ENCODE measurements at regions not wholly inside any gene's neighbourhood (a gene's known extent, or its start where the extent isn't known, plus 50 kb on each side); places are given as distances from the start of the nearest gene placed in this dataset.
A peak's percentile ranks its signal among the peaks of the same experiment; 100 is the strongest.

DNA sequence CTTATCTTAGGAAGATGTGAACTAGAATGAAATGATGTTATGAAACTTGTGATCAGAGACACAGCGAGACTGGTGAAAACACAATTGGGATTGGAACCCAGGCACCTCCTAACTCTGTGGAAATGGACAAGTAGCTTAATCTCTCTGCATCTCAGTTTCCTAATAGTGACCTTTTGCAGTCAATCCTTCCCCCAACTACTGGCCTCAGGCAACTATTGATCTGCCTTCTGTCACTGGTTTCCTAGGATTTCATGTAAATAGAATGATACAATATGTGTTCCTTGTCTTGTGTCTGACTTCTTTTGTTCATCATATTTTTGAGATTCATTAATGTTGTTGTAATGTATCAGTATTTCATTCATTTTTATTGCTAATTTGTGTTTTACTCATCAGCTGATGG lies 341.7 kb downstream of the REEP3 start:
- Histone ChIP-seq H3K27me3 (peaks cover 0 to 24% (median 0%) of the 10 kb centered on the region in 4 donors), H3K4me3 (no peak overlapping the region), H3K36me3 (no peaks in the 10 kb centered on the region), H3K4me1 (peaks cover 0 to 8% (median 3%) of the 10 kb centered on the region in 3 donors), H3K9me3 (no peaks in the 10 kb centered on the region), H3K27ac (no peak overlapping the region)
- 75 to 100% methylated on average over 1 of the region's 1 CpG for WGBS, 2 donors
- intact Hi-C loops (cut with DNase I): no loop called here
- no peak for DNase-seq
- TF ChIP-seq, protein P1, sequence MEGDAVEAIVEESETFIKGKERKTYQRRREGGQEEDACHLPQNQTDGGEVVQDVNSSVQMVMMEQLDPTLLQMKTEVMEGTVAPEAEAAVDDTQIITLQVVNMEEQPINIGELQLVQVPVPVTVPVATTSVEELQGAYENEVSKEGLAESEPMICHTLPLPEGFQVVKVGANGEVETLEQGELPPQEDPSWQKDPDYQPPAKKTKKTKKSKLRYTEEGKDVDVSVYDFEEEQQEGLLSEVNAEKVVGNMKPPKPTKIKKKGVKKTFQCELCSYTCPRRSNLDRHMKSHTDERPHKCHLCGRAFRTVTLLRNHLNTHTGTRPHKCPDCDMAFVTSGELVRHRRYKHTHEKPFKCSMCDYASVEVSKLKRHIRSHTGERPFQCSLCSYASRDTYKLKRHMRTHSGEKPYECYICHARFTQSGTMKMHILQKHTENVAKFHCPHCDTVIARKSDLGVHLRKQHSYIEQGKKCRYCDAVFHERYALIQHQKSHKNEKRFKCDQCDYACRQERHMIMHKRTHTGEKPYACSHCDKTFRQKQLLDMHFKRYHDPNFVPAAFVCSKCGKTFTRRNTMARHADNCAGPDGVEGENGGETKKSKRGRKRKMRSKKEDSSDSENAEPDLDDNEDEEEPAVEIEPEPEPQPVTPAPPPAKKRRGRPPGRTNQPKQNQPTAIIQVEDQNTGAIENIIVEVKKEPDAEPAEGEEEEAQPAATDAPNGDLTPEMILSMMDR (IDR thresholded peaks at IDR 0.05): no peak
- TF ChIP-seq POLR2A (IDR thresholded peaks at IDR 0.05): no peak

DNA sequence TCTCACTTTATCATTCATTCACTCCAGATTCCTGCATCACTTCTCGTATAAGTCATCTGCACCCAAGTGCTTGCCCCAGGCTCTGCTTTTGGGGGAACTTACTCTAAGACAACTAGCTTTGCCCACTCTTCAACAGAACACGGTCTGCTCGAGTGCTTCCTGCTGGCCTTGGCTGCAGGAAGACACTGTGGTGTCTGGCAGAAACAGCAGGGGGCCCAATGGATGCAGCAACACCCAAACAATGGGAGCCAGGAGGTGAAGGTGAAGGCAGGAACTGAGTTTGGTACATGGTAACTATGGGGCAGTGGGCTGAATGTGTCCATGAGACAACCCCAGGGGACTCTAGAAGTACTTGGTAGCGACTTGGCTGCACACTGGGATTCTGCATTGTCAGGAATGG lies 344.0 kb downstream of the REEP3 start:
- TF ChIP-seq POLR2A (IDR thresholded peaks at IDR 0.05): no peak
- TF ChIP-seq, protein P1 (IDR thresholded peaks at IDR 0.05): no peak
- Histone ChIP-seq H3K4me3 (no peak overlapping the region), H3K27me3 (peaks cover 0 to 21% (median 0%) of the 10 kb centered on the region in 4 donors), H3K9me3 (no peaks in the 10 kb centered on the region), H3K36me3 (no peaks in the 10 kb centered on the region), H3K4me1 (peaks cover 0 to 8% (median 3%) of the 10 kb centered on the region in 3 donors), H3K27ac (no peak overlapping the region)
- intact Hi-C loops (cut with DNase I): no loop called here
- DNase-seq: no peak
- WGBS, 2 donors: 33 to 64% methylated on average over 3 to 4 of the region's 4 CpGs

DNA sequence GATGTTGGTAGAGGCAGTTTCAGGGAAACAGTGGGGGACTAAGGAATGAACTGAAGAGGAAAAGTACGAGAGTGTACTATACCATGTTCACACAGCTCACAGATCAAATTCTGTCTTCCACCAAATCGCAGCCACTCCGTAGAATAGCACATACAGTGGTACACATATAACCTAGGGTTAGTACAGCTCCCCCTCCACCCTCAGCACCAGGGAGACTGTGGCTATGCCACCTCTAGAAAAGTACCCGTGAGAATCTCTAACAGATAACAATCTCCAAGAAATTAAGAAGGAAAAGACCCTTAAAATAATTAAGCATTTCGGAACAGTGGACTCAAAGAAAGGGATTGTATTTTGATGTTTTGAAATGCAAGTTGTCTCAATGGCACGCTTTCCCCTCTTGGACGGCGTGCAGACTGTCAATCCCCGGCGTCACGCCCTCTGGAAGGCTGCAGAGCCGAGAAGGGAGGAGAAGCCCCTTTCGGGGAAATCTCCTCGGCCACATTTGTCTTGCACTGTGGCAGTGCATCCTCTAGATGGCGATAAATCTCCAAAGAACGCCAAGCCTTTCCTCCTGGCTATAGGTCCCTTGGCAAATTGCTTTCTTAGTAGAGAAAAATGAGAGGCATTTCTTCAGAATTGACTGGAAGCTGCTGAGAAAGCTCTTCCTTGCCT lies 345.0 kb downstream of the REEP3 start:
- Histone ChIP-seq H3K4me3 (peak overlapping the region in 1 of 4 donors; percentile 27), H3K9me3 (no peaks in the 10 kb centered on the region), H3K27me3 (peaks cover 0 to 21% (median 0%) of the 10 kb centered on the region in 4 donors), H3K27ac (no peak overlapping the region), H3K4me1 (peaks cover 0 to 8% (median 3%) of the 10 kb centered on the region in 3 donors), H3K36me3 (no peaks in the 10 kb centered on the region)
- 8 to 11% methylated on average over 16 of the region's 16 CpGs for WGBS, 2 donors
- TF ChIP-seq POLR2A (IDR thresholded peaks at IDR 0.05): no peak
- TF ChIP-seq, protein P1 (IDR thresholded peaks at IDR 0.05): peak; percentile 47 to 79 (median 58)
- DNase-seq: no peak
- intact Hi-C loops (cut with DNase I): no loop called here

DNA sequence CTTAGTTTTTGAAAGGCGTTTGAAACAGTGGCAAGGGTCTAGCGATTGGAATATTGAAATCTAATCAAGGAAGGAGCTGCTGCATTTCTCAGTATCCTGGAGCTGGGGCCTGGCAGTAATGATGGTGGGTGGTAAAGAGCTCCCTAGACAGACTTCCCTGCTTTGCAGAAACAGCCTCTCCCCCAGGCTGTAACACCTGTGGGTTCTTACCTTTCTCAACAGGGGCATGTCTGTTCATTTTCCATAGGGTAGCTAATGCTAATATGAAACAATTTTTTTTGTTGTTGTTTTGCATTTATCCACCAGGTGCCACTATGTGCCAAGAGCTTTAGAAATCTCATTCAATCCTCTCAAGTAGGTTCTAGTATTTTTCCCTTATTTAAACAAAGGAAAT lies 345.5 kb downstream of the REEP3 start:
- no peak overlapping the region for H3K27ac ChIP-seq
- H3K27me3 ChIP-seq: peaks cover 0 to 24% (median 0%) of the 10 kb centered on the region in 4 donors
- no peak overlapping the region for H3K4me3 ChIP-seq
- peaks cover 0 to 8% (median 3%) of the 10 kb centered on the region in 3 donors for H3K4me1 ChIP-seq
- no peaks in the 10 kb centered on the region for H3K9me3 ChIP-seq
- no peak for TF ChIP-seq POLR2A (IDR thresholded peaks at IDR 0.05)
- TF ChIP-seq, protein P1 (IDR thresholded peaks at IDR 0.05): peak in 2 of 6 experiments; percentile 2 to 19
- intact Hi-C loops (cut with DNase I): no loop called here
- DNase-seq: no peak
- H3K36me3 ChIP-seq: no peaks in the 10 kb centered on the region
- WGBS, 2 donors: 0 to 14% methylated on average over 1 of the region's 2 CpGs

DNA sequence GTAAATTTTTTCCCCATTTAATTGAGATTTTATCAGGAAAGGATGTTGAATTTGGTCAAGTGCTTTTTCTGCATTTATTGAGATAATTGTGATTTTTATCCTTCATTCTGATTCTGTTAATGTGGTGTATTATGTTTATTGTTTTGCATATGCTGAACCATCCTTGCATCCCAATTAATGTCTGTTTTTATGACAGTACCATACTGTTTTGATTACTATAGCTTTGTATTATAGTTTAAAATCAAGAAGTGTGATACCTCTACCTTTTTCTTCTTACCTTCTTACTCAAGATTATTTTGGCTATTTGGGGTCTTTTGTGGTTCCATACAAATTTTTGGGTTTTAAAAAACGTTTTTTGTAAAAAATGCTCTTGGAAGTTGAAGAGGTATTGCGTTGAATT lies 357.2 kb downstream of the REEP3 start:
- 62 to 67% methylated on average over 2 of the region's 2 CpGs for WGBS, 2 donors
- intact Hi-C loops (cut with DNase I): no loop called here
- DNase-seq: no peak
- TF ChIP-seq POLR2A (IDR thresholded peaks at IDR 0.05): no peak
- TF ChIP-seq, protein P1 (IDR thresholded peaks at IDR 0.05): no peak
- no peaks in the 10 kb centered on the region for H3K27me3 ChIP-seq
- H3K36me3 ChIP-seq: no peaks in the 10 kb centered on the region
- no peak overlapping the region for H3K27ac ChIP-seq
- peaks cover 0 to 5% (median 4%) of the 10 kb centered on the region in 3 donors for H3K9me3 ChIP-seq
- H3K4me3 ChIP-seq: no peak overlapping the region
- no peaks in the 10 kb centered on the region for H3K4me1 ChIP-seq

All from esophagus squamous epithelium (tissue), 5 donors.